CD4-positive, alpha-beta T cell treated with Interleukin-10 for 1 hour (primary cell): ENCODE measurements at regions not wholly inside any gene's neighbourhood (a gene's known extent, or its start where the extent isn't known, plus 50 kb on each side); places are given as distances from the start of the nearest gene placed in this dataset.
"Not testable (repeated sequence)": the region's sequence is repeated elsewhere in the genome, so short reads cannot be mapped to it uniquely, and the experiment has no call there.

ENCODE experiments used
- DNase-seq: peaks from one replicate; pipeline ENCODE4 v3.0.0-alpha.2; 2020

GRCh38 chr1:30164693-30165092, 558.7 kb downstream of the MATN1 start:
- no peak for DNase-seq

GRCh38 chr1:30162565-30162964, 560.8 kb downstream of the MATN1 start:
- no peak for DNase-seq

- DNase-seq, result no peak
Observed at GRCh38 chr1:30161953-30162352, 561.4 kb downstream of the MATN1 start.

- no peak for DNase-seq
Observed at GRCh38 chr1:30160999-30161689, 562.2 kb downstream of the MATN1 start.

GRCh38 chr1:30159015-30159414, 564.4 kb downstream of the MATN1 start:
- no peak for DNase-seq

- DNase-seq, result not testable (repeated sequence)
Observed at GRCh38 chr1:30155698-30156097, 567.7 kb downstream of the MATN1 start.

GRCh38 chr1:30155253-30155652, 568.1 kb downstream of the MATN1 start:
- not testable (repeated sequence) for DNase-seq

- DNase-seq, result no peak
Observed at GRCh38 chr1:30153743-30154449, 569.5 kb downstream of the MATN1 start.

GRCh38 chr1:30151826-30152225, 571.6 kb downstream of the MATN1 start:
- DNase-seq, result no peak

- no peak for DNase-seq
Observed at GRCh38 chr1:30151119-30151518, 572.3 kb downstream of the MATN1 start.

GRCh38 chr1:30149226-30149625, 574.2 kb downstream of the MATN1 start:
- DNase-seq, result no peak

- DNase-seq, result no peak
Observed at GRCh38 chr1:30148676-30149075, 574.7 kb downstream of the MATN1 start.

- no peak for DNase-seq
Observed at GRCh38 chr1:30147188-30147587, 576.2 kb downstream of the MATN1 start.

- no peak for DNase-seq
Observed at GRCh38 chr1:30146448-30146847, 576.9 kb downstream of the MATN1 start.

GRCh38 chr1:30145723-30146303, 577.6 kb downstream of the MATN1 start:
- no peak for DNase-seq

- no peak for DNase-seq
Observed at GRCh38 chr1:30144831-30145230, 578.6 kb downstream of the MATN1 start.

GRCh38 chr1:30143517-30143916, 579.9 kb downstream of the MATN1 start:
- DNase-seq, result no peak

GRCh38 chr1:30140566-30140965, 582.8 kb downstream of the MATN1 start:
- DNase-seq, result no peak

GRCh38 chr1:30138891-30139290, 584.5 kb downstream of the MATN1 start:
- DNase-seq, result no peak

- DNase-seq, result no peak
Observed at GRCh38 chr1:30137001-30137400, 586.4 kb downstream of the MATN1 start.

- DNase-seq, result no peak
Observed at GRCh38 chr1:30135698-30136097, 587.7 kb downstream of the MATN1 start.

- DNase-seq, result no peak
Observed at GRCh38 chr1:30134466-30135217, 588.7 kb downstream of the MATN1 start.

- DNase-seq, result no peak
Observed at GRCh38 chr1:30133414-30134055, 589.9 kb downstream of the MATN1 start.
